ENCODE measurements at regions not wholly inside any gene's neighbourhood (a gene's known extent, or its start where the extent isn't known, plus 50 kb on each side); places are given as distances from the start of the nearest gene placed in this dataset.

- DNase-seq, result no peak
- intact Hi-C loops (cut with DNase I, micrococcal nuclease), result no loop called here
- Histone ChIP-seq H3K9me3 (peaks cover 14% of the 10 kb centered on the region), H3K4me1 (ENCODE audit: low read depth) (no peaks in the 10 kb centered on the region), H3K4me3 (no peak overlapping the region), H3K36me3 (ENCODE audit: low read depth) (no peaks in the 10 kb centered on the region)
- no peak for TF ChIP-seq CTCF (IDR thresholded peaks at IDR 0.05)
- ATAC-seq, result no peak
Observed at GRCh38 chr10:130463876-130464364, 327.7 kb downstream of the GLRX3 start.

- intact Hi-C loops (cut with DNase I, micrococcal nuclease), result no loop called here
- no peak for ATAC-seq
- TF ChIP-seq CTCF (IDR thresholded peaks at IDR 0.05), result no peak
- Histone ChIP-seq H3K36me3 (ENCODE audit: low read depth) (no peaks in the 10 kb centered on the region), H3K4me1 (ENCODE audit: low read depth) (no peaks in the 10 kb centered on the region), H3K9me3 (peaks cover 14% of the 10 kb centered on the region), H3K4me3 (no peak overlapping the region)
- DNase-seq, result no peak
Observed at GRCh38 chr10:130464426-130464825, 328.2 kb downstream of the GLRX3 start.

- Histone ChIP-seq H3K4me3 (no peak overlapping the region), H3K4me1 (ENCODE audit: low read depth) (no peaks in the 10 kb centered on the region), H3K9me3 (peaks cover 17% of the 10 kb centered on the region), H3K36me3 (ENCODE audit: low read depth) (no peaks in the 10 kb centered on the region)
- DNase-seq, result no peak
- ATAC-seq, result no peak
- intact Hi-C loops (cut with DNase I, micrococcal nuclease), result no loop called here
- TF ChIP-seq CTCF (IDR thresholded peaks at IDR 0.05), result no peak
Observed at GRCh38 chr10:130466271-130466997, 330.2 kb downstream of the GLRX3 start.

- Histone ChIP-seq H3K4me3 (no peak overlapping the region), H3K9me3 (peaks cover 14% of the 10 kb centered on the region), H3K4me1 (ENCODE audit: low read depth) (no peaks in the 10 kb centered on the region), H3K36me3 (ENCODE audit: low read depth) (no peaks in the 10 kb centered on the region)
- no peak for TF ChIP-seq CTCF (IDR thresholded peaks at IDR 0.05)
- no peak for DNase-seq
- no peak for ATAC-seq
- intact Hi-C loops (cut with DNase I, micrococcal nuclease), result no loop called here
Observed at GRCh38 chr10:130470286-130470685, 334.1 kb downstream of the GLRX3 start.

- no peak overlapping the region for H3K4me3 ChIP-seq
- no peak for ATAC-seq
- TF ChIP-seq CTCF (IDR thresholded peaks at IDR 0.05), result no peak
Observed at GRCh38 chr10:130470973-130471372, 334.8 kb downstream of the GLRX3 start.

More at GRCh38 chr10:130470973-130471372, 334.8 kb downstream of the GLRX3 start:
- Histone ChIP-seq H3K9me3 (peaks cover 14% of the 10 kb centered on the region), H3K4me1 (ENCODE audit: low read depth) (no peaks in the 10 kb centered on the region), H3K36me3 (ENCODE audit: low read depth) (no peaks in the 10 kb centered on the region)
- no peak for DNase-seq
- intact Hi-C loops (cut with DNase I, micrococcal nuclease), result no loop called here
